ENCODE measurements at regions not wholly inside any gene's neighbourhood (a gene's known extent, or its start where the extent isn't known, plus 50 kb on each side); places are given as distances from the start of the nearest gene placed in this dataset.

DNA sequence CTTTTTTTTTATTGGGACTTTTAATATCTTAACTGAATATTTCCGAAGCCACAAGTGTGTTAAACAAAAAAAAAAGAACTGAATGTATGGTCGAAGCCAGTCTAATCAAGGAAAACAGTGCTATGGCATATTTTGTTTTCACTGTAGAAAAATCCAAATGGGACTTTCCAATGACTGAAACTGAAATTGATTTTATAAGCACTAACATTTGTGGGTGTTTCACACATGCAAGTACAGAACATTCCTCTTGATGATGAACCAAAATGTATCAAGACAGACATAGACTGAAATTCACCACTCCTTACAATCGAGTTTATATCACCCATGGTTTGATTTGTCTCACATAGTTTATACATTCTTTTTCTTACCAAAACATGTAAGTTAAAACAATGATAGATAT, 1026.8 kb downstream of the CDH18 start:
- no peak overlapping the region for H3K4me3 ChIP-seq (ENCODE audit: low read depth, low read length)
- no peak for DNase-seq (ENCODE audit: low read depth)
- no peak for TF ChIP-seq CTCF (IDR thresholded peaks at IDR 0.05; ENCODE audit: insufficient read depth, low read length)

DNA sequence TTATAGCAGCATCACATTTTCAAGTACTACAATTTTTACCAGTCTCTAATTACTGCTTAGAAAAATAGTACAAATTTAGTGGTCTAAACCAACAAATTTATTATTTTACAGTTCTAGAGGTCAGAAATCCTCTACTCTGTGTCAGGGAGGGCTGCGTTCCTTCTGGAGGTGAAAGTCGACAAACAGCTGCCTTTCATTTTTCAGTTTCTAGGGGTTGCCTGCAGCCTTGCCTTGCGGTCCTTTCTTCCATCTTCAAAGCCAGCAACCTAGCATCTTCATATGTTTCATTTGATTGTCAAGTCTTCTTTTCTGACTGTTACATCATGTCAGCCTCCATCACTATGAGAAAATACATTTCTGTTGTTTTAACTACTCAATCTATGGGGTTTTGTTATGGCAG, 1022.1 kb downstream of the CDH18 start:
- no peak overlapping the region for H3K4me3 ChIP-seq (ENCODE audit: low read depth, low read length)
- DNase-seq (ENCODE audit: low read depth), result no peak
- no peak for TF ChIP-seq CTCF (IDR thresholded peaks at IDR 0.05; ENCODE audit: insufficient read depth, low read length)

DNA sequence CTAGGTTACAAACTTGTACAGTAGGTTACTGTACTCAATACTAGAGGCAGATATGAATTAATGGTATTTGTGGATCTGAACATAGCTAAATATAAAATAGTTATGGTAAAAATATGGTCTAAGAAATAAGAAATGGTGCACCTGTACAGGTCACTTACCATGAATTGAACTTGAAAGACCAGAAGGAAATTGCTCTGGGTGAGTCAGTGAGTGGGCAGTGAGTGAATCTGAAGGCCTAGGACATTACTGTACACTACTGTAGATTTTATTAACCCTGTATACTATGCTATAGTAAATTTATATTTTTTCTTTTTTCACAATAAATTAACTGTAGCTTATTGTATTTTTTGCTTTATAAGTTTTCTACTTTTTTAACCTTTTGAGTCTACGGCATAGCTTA, 1020.4 kb downstream of the CDH18 start:
- H3K4me3 ChIP-seq (ENCODE audit: low read depth, low read length), result no peak overlapping the region
- TF ChIP-seq CTCF (IDR thresholded peaks at IDR 0.05; ENCODE audit: insufficient read depth, low read length), result no peak
- DNase-seq (ENCODE audit: low read depth), result no peak

GRCh38 chr5:18968966-18969365, 1019.0 kb downstream of the CDH18 start:
- TF ChIP-seq CTCF (IDR thresholded peaks at IDR 0.05; ENCODE audit: insufficient read depth, low read length), result no peak
- H3K4me3 ChIP-seq (ENCODE audit: low read depth, low read length), result no peak overlapping the region
- no peak for DNase-seq (ENCODE audit: low read depth)

- DNase-seq (ENCODE audit: low read depth), result no peak
Measured at GRCh38 chr5:18970000-18970399, 1018.0 kb downstream of the CDH18 start.

GRCh38 chr5:18972177-18972576, 1015.8 kb downstream of the CDH18 start:
- no peak for TF ChIP-seq CTCF (IDR thresholded peaks at IDR 0.05; ENCODE audit: insufficient read depth, low read length)
- no peak overlapping the region for H3K4me3 ChIP-seq (ENCODE audit: low read depth, low read length)
- DNase-seq (ENCODE audit: low read depth), result no peak

More at GRCh38 chr5:18970000-18970399, 1018.0 kb downstream of the CDH18 start:
- H3K4me3 ChIP-seq (ENCODE audit: low read depth, low read length), result no peak overlapping the region
- no peak for TF ChIP-seq CTCF (IDR thresholded peaks at IDR 0.05; ENCODE audit: insufficient read depth, low read length)

DNA sequence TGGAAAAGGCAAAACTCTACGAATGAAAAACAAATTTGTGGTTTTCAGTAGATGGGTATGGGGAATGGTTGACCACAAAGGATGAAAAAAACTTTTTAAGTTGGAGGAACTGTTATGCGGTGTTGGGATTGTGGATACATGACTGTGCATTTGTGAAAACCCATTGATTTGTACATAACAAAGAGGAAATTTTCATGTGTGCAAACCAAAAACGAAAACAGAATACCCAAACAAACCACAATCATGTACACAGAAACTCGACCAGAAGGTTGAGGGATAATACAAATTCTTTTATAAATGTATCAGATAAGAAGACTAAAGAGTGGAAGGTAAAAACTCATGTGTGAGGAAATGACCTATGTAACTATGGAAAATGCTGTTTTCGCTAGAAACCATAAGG, 1012.4 kb downstream of the CDH18 start:
- no peak for DNase-seq (ENCODE audit: low read depth)
- no peak for TF ChIP-seq CTCF (IDR thresholded peaks at IDR 0.05; ENCODE audit: insufficient read depth, low read length)
- no peak overlapping the region for H3K4me3 ChIP-seq (ENCODE audit: low read depth, low read length)

Data from fibroblast of the aortic adventitia (primary cell).